ENCODE measurements at regions not wholly inside any gene's neighbourhood (a gene's known extent, or its start where the extent isn't known, plus 50 kb on each side); places are given as distances from the start of the nearest gene placed in this dataset.
A peak's percentile ranks its signal among the peaks of the same experiment; 100 is the strongest.

GRCh38 chr2:88919087-88919738, 227.7 kb downstream of the RPIA start:
- TF ChIP-seq CTCF (conservative IDR thresholded peaks at IDR 0.05; ENCODE audit: low read depth, low read length) (peak; percentile 74), EZH2phosphoT487 (IDR thresholded peaks at IDR 0.05; ENCODE audit: borderline replicate concordance, low read length) (no peak), EZH2 (IDR thresholded peaks at IDR 0.05; ENCODE audit: low read length, unreplicated experiment) (no peak)
